HEK293T (cell line): ENCODE measurements at regions not wholly inside any gene's neighbourhood (a gene's known extent, or its start where the extent isn't known, plus 50 kb on each side); places are given as distances from the start of the nearest gene placed in this dataset.
A peak's percentile ranks its signal among the peaks of the same experiment; 100 is the strongest.
"Not testable (repeated sequence)": the region's sequence is repeated elsewhere in the genome, so short reads cannot be mapped to it uniquely, and the experiment has no call there.

Experiments
- CTCF ChIA-PET: fragments of 350-600 bp; formaldehyde crosslinking; extraction: SDS; loops from one replicate; lab custom pipeline; 2021; ENCODE audit warnings: antibody characterized with exemption, inconsistent platforms; lab: Yijun Ruan, JAX
- POLR2A ChIA-PET: fragments of 350-600 bp; formaldehyde crosslinking; extraction: SDS; loops from one replicate; lab custom pipeline; 2020; ENCODE audit warnings: antibody characterized with exemption, inconsistent platforms; lab: Yijun Ruan, JAX
- DNase-seq: peaks from one replicate; pipeline ENCODE4 v3.0.0; 2012; ENCODE audit warnings: mixed read lengths; ENCODE audit errors: extremely low spot score
- ARNT ChIP-seq: fragments of 450-650 bp; IDR thresholded peaks from 2 replicates; pipeline ENCODE4 v1.6.1; 2017; ENCODE audit warnings: mild to moderate bottlenecking
- BHLHE40 ChIP-seq: fragments of 450-650 bp; IDR thresholded peaks from 2 replicates; pipeline ENCODE4 v1.6.1; 2016; ENCODE audit warnings: mild to moderate bottlenecking, moderate library complexity, borderline replicate concordance
- CTBP1 ChIP-seq: fragments of 450-650 bp; IDR thresholded peaks from 2 replicates; pipeline ENCODE4 v1.6.1; 2016; ENCODE audit warnings: borderline replicate concordance
- ELF4 ChIP-seq: fragments of 450-650 bp; IDR thresholded peaks from 2 replicates; pipeline ENCODE4 v1.6.1; 2017; ENCODE audit warnings: antibody characterized with exemption
- FOXA1 ChIP-seq: fragments of 450-650 bp; IDR thresholded peaks from 2 replicates; pipeline ENCODE4 v1.6.1; 2016; ENCODE audit warnings: mild to moderate bottlenecking
- FOXK2 ChIP-seq: fragments of 450-650 bp; IDR thresholded peaks from 2 replicates; pipeline ENCODE4 v1.6.1; 2016; ENCODE audit warnings: mild to moderate bottlenecking
- FOXM1 ChIP-seq: fragments of 450-650 bp; IDR thresholded peaks from 2 replicates; pipeline ENCODE4 v1.6.1; 2017; ENCODE audit warnings: mild to moderate bottlenecking, borderline replicate concordance
- HDGF ChIP-seq: fragments of 450-650 bp; IDR thresholded peaks from 2 replicates; pipeline ENCODE4 v1.6.1; 2017; ENCODE audit warnings: antibody characterized with exemption, borderline replicate concordance
- L3MBTL2 ChIP-seq: fragments of 450-650 bp; conservative IDR thresholded peaks from 2 replicates; pipeline ENCODE4 v1.6.1; 2016; ENCODE audit warnings: mild to moderate bottlenecking
- LEF1 ChIP-seq: fragments of 450-650 bp; IDR thresholded peaks from 2 replicates; pipeline ENCODE4 v1.6.1; 2017; ENCODE audit warnings: mild to moderate bottlenecking, borderline replicate concordance
- NFRKB ChIP-seq: fragments of 450-650 bp; IDR thresholded peaks from 2 replicates; pipeline ENCODE4 v1.6.1; 2016; ENCODE audit warnings: mild to moderate bottlenecking, moderate library complexity
- PKNOX1 ChIP-seq: fragments of 450-650 bp; IDR thresholded peaks from 2 replicates; pipeline ENCODE4 v1.6.1; 2016
- SP1 ChIP-seq: fragments of 450-650 bp; IDR thresholded peaks from 2 replicates; pipeline ENCODE4 v1.6.1; 2017
- SUZ12 ChIP-seq: fragments of 450-650 bp; IDR thresholded peaks from 2 replicates; pipeline ENCODE4 v1.6.1; 2016; ENCODE audit warnings: mild to moderate bottlenecking
- TARDBP ChIP-seq: fragments of 450-650 bp; IDR thresholded peaks from 2 replicates; pipeline ENCODE4 v1.6.1; 2016
- ZNF384 ChIP-seq: fragments of 450-650 bp; IDR thresholded peaks from 2 replicates; pipeline ENCODE4 v1.6.1; 2016

DNA sequence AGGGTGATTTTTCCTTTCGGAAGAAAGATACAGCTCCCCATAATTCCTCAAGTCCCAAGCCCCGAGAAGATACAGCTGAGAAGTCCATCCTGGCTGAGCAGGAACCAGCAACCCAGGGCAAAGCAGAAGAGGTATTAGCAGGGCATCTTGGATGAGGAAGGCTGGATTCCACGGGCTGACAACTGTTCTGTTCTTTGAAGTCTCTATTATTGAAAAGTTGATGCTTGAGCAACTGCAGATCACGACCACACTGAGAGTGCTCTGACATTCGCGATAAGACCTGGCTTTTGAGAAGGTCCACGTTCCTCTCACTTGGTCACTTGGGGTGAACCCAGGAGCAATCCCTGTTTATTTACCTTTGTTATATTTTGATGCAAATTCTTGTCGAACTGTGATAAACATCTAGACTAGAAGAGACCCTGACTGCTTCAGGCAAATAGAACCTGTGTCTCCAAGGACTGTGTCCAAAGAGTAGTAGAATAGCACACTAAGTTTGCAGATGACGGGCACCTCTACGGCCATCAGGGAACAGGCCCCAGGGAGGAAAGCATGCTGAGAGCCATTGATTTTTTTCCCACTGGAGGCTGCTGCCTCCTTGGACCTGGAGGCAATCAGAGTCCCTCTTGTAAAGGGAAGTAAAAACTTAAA is 133.1 kb downstream of the ARL4C start:
- TF ChIP-seq ARNT, result no peak
- TF ChIP-seq TARDBP, result no peak
- TF ChIP-seq NFRKB, result no peak
- no peak for TF ChIP-seq HDGF
- TF ChIP-seq PKNOX1, result no peak; the same call in 1 of the 2 replicates
- TF ChIP-seq SUZ12, result no peak
- no peak for TF ChIP-seq ELF4
- TF ChIP-seq FOXA1, result no peak
- ChIA-PET CTCF (interaction anchor here (0.9 kb wide), 1 partner anchor 9 kb away, joined by 5 read pairs; no protein-coding TSS in a partner anchor), POLR2A (interaction anchor here (0.9 to 1.0 kb wide), 2 partner anchors 75 to 134 kb away, joined by 3 to 4 read pairs; partner anchors contain the start of gene ARL4C)
- no peak for DNase-seq

DNA sequence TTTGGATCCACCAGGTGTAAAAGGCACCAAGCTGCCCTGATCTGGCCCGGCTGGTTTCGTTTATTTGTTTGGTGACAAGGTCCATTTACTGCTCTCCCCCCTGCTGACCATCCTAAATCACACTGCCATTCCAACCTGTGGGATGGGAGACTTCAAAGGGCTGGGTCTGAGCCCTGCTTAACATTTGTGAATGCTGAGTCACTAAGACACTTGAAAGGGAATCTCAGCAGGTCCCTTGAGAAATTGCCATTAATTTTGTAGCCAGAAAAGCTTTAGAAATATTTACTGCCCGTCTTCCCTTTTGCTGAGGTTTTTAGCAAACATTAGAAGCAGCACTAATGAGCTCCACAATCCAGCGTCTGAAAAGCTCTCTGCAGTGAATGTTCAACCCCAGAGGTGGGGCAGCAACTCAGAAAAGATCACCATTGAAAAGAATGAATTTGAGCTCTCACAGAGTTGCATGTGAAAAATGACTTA is 133.8 kb downstream of the ARL4C start:
- ChIA-PET CTCF (interaction anchor here (0.9 kb wide), 1 partner anchor 10 kb away, joined by 5 read pairs; no protein-coding TSS in a partner anchor), POLR2A (interaction anchor here (0.9 to 1.0 kb wide), 2 partner anchors 74 to 134 kb away, joined by 3 to 4 read pairs; partner anchors contain the start of gene ARL4C)
- no peak for TF ChIP-seq FOXM1
- no peak for TF ChIP-seq TARDBP
- TF ChIP-seq SUZ12, result no peak
- no peak for TF ChIP-seq L3MBTL2
- no peak for TF ChIP-seq ELF4
- no peak for TF ChIP-seq FOXA1
- no peak for TF ChIP-seq SP1
- TF ChIP-seq PKNOX1, result peak; percentile 88
- no peak for TF ChIP-seq ARNT
- no peak for TF ChIP-seq NFRKB
- no peak for TF ChIP-seq FOXK2
- TF ChIP-seq HDGF, result no peak
- TF ChIP-seq CTBP1, result peak; percentile 96
- no peak for TF ChIP-seq ZNF384
- TF ChIP-seq BHLHE40, result no peak
- peak; percentile 98 for TF ChIP-seq LEF1
- peak; percentile 36 for DNase-seq

DNA sequence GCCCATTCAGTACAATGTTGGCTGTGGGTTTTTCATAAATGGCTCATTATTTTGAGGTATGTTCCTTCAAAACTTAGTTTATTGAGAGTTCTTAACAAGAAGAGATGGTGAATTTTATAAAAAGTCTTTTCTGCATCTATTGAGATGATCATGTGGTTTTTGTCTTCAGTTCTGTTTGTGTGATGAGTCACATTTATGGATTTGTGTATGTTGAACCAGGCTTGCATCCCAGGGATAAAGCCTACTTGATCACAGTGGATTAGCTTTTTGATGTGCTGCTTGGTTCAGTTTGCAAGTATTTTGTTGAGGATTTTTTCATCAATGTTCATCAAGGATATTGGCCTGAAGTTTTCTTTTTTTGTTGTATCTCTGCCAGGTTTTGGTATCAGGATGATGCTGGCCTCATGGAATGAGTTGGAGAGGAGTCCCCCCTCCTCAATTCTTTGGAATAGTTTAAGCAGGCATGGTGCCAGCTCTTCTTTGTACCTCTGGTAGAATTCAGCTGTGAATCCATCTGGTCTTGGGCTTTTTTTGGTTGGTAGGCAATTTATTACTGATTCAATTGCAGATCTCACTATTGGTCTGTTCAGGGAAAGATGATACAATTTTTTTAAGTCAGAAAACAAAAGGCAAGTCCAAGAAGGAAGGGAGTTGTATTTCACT is 136.4 kb downstream of the ARL4C start:
- POLR2A ChIA-PET, result interaction anchor here (1.2 kb wide), 1 partner anchor 137 kb away, joined by 4 read pairs; the partner anchor contains the start of gene ARL4C
- DNase-seq, CTCF ChIA-PET: not testable (repeated sequence)

- ChIA-PET POLR2A (no interaction called here), CTCF (no interaction called here)
- DNase-seq, result no peak
- TF ChIP-seq FOXK2 (no peak), SUZ12 (no peak), LEF1 (no peak), ARNT (no peak), L3MBTL2 (no peak), HDGF (no peak), ELF4 (no peak), CTBP1 (no peak), ZNF384 (no peak), FOXA1 (no peak), FOXM1 (no peak), BHLHE40 (no peak), SP1 (no peak), NFRKB (no peak)
Measured at GRCh38 chr2:234357666-234358065, 139.2 kb downstream of the ARL4C start.

GRCh38 chr2:234355808-234356365 is 141.0 kb downstream of the ARL4C start:
- no peak for TF ChIP-seq FOXK2
- no peak for TF ChIP-seq SUZ12
- no peak for TF ChIP-seq FOXA1
- no peak for TF ChIP-seq L3MBTL2
- TF ChIP-seq SP1, result no peak
- no peak for TF ChIP-seq HDGF
- TF ChIP-seq NFRKB, result no peak
- TF ChIP-seq ELF4, result no peak
- TF ChIP-seq LEF1, result no peak
- no peak for TF ChIP-seq PKNOX1
- TF ChIP-seq FOXM1, result no peak
- no peak for TF ChIP-seq ZNF384
- TF ChIP-seq BHLHE40, result no peak
- ChIA-PET POLR2A (no interaction called here), CTCF (interaction anchor here (0.6 kb wide), 1 partner anchor 13 kb away, joined by 3 read pairs; no protein-coding TSS in a partner anchor)
- DNase-seq, result no peak
